Thyroid gland (tissue), 4 donors: ENCODE measurements at regions not wholly inside any gene's neighbourhood (a gene's known extent, or its start where the extent isn't known, plus 50 kb on each side); places are given as distances from the start of the nearest gene placed in this dataset.
"Not testable (repeated sequence)": the region's sequence is repeated elsewhere in the genome, so short reads cannot be mapped to it uniquely, and the experiment has no call there.

ENCODE experiments used
- POLR2A ChIP-seq, 2 donors: fragments of 450-650 bp; IDR thresholded peaks; one replicate each; pipeline ENCODE4 v1.6.1; 2017; ENCODE audit warnings: antibody characterized with exemption in 2 of 2, mild to moderate bottlenecking in 2 of 2, moderate library complexity in 1 of 2
- TF ChIP-seq, protein P1 (sequence below), 6 experiments: fragments of 200-600 bp in 3 of 6; fragments of 450-650 bp in 3 of 6; sonication (generic) in 3 of 6; IDR thresholded peaks; one replicate each; pipeline ENCODE4 v1.5.1; 2016 to 2019; ENCODE audit warnings: antibody characterized with exemption in 6 of 6, mild to moderate bottlenecking in 2 of 6, inconsistent platforms in 1 of 6, moderate library complexity in 1 of 6

DNA sequence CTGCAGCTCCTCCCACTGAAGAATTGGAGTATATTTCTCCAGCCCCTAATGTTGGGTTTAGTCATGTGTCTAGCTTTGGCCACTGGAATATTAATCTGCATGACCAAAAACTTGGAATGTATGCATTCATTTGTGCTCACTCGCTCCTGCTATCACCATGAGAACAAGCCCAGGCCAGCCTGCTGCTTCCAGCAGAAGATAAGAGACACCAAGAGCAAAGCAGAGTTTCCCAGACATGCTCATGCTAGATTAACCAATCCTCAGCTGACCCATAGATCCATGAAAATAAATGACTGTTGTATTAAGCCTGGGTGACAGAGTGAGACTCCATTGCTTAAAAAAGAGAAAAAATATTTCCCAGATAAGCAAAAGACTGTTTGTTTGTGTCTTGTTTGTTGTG lies 119.6 kb downstream of the ALG1L2 start:
- TF ChIP-seq, protein P1, sequence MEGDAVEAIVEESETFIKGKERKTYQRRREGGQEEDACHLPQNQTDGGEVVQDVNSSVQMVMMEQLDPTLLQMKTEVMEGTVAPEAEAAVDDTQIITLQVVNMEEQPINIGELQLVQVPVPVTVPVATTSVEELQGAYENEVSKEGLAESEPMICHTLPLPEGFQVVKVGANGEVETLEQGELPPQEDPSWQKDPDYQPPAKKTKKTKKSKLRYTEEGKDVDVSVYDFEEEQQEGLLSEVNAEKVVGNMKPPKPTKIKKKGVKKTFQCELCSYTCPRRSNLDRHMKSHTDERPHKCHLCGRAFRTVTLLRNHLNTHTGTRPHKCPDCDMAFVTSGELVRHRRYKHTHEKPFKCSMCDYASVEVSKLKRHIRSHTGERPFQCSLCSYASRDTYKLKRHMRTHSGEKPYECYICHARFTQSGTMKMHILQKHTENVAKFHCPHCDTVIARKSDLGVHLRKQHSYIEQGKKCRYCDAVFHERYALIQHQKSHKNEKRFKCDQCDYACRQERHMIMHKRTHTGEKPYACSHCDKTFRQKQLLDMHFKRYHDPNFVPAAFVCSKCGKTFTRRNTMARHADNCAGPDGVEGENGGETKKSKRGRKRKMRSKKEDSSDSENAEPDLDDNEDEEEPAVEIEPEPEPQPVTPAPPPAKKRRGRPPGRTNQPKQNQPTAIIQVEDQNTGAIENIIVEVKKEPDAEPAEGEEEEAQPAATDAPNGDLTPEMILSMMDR (IDR thresholded peaks at IDR 0.05), result not testable (repeated sequence)
- not testable (repeated sequence) for TF ChIP-seq POLR2A (IDR thresholded peaks at IDR 0.05)
